ENCODE measurements at regions not wholly inside any gene's neighbourhood (a gene's known extent, or its start where the extent isn't known, plus 50 kb on each side); places are given as distances from the start of the nearest gene placed in this dataset.
"Not testable (repeated sequence)": the region's sequence is repeated elsewhere in the genome, so short reads cannot be mapped to it uniquely, and the experiment has no call there.

DNA sequence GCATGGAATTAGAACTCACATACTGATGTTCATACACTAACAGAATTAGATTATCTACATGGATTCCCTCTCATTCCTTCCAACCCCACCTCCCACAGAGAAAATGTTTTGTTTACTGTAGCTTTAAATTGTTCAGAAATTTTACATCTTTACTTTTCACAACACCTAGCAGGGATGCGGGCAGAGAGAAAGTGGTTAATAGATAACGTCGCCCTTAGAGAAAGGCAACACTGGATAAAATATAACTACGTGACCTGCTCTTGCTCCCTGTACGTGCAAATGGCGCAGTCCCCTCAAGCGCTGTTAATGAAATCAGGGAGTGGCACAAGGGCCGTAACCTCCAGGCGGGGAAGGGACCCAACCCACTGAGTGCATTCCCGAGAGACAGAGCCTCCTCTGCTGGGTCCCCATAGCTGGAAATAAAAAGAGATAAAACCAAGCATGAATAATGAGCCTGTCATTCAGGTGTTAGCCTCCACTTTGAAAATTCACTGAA lies 125.3 kb upstream of the DAPK1 start:
- no peak for DNase-seq (ENCODE audit: low read depth in 2 of 2)

GRCh38 chr9:87374023-87374919 lies 123.4 kb upstream of the DAPK1 start:
- DNase-seq (ENCODE audit: low read depth in 2 of 2) = peak in 1 of 2 donors; percentile 4

DNA sequence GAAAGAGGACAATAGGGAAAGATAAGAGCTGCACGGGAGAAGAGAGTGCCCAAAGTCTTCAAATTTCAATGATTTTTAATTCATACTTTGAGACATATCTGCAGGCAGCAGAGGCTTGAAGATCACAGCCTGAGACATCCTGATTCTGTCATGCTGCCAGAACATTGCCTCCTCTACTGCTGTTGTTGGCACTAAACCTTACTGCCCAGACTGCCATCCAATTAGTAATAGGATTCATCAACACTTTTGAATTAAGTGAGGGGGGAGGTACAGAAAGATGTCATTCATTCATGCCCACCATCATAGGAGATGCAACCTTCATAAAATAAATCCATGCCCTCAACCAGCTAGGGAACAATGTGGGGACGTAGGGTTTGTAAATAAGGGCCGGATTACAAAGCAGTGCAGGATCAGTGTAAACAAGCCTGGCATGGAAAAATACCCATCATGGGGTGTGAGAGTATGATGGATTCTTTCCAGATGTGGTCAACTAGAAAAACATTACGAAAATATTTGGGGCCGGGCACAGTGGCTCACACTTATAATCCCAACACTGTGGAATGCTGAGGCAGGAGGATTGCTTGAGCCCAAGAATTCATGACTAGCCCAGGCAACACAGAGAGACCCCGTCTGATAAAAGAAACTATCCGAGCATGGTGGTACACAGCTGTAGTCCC lies 122.1 kb upstream of the DAPK1 start:
- no peak for DNase-seq (ENCODE audit: low read depth in 2 of 2)

DNA sequence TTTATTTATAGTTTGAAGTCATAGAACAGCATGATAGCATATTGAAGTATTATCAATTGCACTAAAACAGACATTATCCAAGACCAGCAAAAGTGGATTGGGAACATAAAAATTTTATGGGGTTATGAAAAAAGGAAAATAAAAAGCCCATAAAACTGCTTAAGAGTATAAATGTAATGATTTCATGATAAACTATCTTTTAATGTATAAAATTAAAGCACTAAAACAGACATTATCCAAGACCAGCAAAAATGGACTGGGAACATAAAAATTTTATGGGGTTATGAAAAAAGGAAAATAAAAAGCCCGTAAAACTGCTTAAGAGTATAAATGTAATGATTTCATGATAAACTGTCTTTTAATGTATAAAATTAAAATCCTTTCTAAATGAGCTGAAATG lies 119.0 kb upstream of the DAPK1 start:
- DNase-seq (ENCODE audit: low read depth in 2 of 2) = no peak

- no peak for DNase-seq (ENCODE audit: low read depth in 2 of 2)
Measured at GRCh38 chr9:87379300-87379699, 118.4 kb upstream of the DAPK1 start.

GRCh38 chr9:87381050-87381711 lies 116.5 kb upstream of the DAPK1 start:
- no peak for DNase-seq (ENCODE audit: low read depth in 2 of 2)

DNA sequence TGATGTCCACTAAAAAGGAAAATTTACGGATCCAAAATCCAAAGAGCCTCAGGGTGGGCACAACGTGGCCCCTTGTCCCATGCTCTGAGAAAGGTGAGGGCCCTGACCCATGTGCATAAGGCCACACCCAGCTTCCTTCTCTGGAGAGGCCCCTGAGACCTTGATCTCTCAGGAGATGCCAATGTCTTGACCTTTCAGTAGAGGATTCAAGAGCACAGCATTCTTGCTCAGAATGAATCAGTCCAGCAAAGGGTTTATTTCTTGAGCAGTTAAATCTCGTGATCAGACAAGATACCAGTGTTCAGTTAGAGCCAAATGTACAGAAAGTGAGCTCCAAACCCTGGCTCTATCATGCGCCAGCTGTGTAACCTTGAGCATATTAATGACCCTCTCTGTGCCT lies 115.9 kb upstream of the DAPK1 start:
- no peak for DNase-seq (ENCODE audit: low read depth in 2 of 2)

- no peak for DNase-seq (ENCODE audit: low read depth in 2 of 2)
Measured at GRCh38 chr9:87382900-87383299, 114.8 kb upstream of the DAPK1 start.

DNA sequence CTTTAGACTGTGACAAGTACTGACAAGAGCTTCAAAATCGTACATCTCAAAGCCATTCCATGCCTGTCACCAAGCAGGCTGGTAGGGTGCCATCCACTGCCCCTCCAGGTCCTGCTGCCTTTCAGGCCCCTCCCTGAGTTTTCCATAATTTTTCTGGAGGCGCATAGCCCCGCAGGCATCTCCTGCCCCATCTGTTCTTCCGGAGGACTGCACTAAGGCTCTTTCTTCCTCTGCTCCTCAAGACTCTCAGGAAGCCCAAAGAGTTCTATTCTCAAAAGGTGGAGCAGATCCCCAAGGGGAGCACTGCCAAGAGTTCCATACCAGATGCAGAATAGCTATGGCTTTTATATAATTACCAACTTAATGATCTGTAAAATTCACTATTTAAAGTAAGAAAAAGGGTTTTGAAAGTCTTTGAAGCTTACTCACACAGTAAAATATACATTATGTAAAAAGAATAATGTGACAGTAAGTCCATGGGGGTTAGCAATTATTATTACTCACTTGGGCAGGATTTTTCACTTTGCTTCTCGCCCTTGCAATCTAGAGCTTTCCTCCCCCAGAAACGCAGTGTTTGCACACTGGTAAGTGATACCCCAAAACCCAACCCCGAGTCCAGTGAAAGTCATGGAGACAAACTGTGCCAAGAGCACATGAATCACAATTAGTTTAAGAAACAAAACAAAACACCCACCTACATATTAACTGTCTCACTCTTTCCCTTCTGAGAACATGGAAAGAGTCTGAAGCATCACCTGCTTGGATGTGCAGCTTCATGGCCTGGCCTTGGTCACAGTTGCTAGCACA lies 114.1 kb upstream of the DAPK1 start:
- no peak for DNase-seq (ENCODE audit: low read depth in 2 of 2)

DNA sequence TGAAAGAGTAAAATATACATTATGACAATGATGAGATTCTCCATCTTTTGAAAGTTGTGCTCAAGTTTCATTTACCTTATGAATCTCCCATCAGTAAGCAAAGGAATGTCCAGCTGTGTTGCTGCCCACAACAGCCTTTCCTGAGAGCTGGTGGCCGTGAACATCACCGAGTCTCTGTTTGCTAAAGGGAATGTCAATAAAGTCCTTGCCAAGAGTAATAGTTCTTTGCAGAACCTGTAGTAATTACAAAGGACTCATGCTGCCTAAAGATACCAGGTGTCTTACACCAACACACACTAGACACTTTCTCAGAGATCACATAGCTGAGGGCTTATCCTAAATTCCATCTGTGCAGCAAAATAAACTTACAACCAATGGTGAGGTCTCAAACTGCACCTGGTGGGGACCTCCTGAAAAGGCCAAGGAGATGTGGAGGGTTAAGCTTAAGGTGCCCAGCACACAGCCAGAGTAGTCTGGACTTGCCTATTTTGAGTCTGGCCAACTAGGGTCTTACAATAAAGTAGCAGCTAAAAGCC lies 111.1 kb upstream of the DAPK1 start:
- no peak for DNase-seq (ENCODE audit: low read depth in 2 of 2)

GRCh38 chr9:87387351-87388011 lies 110.2 kb upstream of the DAPK1 start:
- no peak for DNase-seq (ENCODE audit: low read depth in 2 of 2)

- DNase-seq (ENCODE audit: low read depth in 2 of 2) = not testable (repeated sequence)
Measured at GRCh38 chr9:87388708-87389107, 109.0 kb upstream of the DAPK1 start.

DNA sequence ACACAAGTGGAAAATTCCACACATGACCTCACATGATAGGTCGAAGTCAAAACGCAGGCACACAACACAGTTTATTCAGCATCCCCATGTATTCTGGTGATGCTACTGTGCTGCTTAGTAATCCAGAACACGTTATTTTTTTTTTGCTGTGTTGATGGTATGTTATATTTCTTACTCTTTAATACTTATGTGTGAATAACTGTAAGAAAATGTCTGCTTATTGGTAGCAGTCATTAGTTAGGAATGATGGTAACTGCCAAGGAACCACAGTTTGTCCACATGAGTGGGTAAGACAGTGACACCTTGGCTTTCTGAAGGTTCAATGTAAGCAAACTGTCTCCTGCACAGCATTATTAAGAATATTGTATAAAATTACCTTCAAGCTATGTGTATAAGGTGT lies 107.7 kb upstream of the DAPK1 start:
- no peak for DNase-seq (ENCODE audit: low read depth in 2 of 2)

DNA sequence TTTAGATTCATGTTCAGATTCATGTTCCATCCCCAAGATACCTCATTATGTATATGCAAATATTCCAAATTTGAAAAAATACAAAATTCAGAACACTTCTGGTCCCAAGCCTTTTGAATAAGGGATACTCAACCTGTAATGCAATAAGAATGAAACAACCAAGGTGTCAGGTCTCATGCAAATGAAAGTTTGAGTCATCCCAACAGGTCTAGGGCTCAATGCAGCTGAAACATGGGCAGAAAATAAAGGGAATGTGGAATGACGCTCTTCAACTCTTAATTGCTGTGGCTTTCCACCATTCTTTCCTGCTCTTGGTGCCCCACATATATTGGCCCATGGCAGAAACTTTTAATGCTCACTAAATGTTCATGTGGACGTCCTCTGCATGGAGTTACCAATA lies 107.3 kb upstream of the DAPK1 start:
- DNase-seq (ENCODE audit: low read depth in 2 of 2) = no peak

DNA sequence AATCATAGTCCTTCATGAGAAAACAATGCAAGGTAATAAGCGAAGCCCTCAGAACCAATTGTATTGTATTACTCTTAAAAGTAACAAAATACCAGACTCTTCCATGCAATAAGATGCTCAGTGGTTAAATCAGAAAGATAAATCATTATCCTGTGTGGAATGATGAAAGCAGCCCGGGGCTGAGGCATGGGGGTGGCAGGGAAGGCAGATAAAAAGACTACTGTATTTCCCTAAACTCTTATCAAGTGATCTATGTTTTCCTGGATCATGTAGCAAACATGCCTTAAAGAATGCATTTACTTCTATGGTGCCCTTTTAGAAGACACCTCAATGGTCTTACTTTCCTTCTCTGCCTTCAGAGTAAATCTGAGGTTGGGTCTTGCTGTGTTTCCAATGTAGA lies 105.6 kb upstream of the DAPK1 start:
- DNase-seq (ENCODE audit: low read depth in 2 of 2) = no peak

- no peak for DNase-seq (ENCODE audit: low read depth in 2 of 2)
Measured at GRCh38 chr9:87393706-87394230, 103.9 kb upstream of the DAPK1 start.

DNA sequence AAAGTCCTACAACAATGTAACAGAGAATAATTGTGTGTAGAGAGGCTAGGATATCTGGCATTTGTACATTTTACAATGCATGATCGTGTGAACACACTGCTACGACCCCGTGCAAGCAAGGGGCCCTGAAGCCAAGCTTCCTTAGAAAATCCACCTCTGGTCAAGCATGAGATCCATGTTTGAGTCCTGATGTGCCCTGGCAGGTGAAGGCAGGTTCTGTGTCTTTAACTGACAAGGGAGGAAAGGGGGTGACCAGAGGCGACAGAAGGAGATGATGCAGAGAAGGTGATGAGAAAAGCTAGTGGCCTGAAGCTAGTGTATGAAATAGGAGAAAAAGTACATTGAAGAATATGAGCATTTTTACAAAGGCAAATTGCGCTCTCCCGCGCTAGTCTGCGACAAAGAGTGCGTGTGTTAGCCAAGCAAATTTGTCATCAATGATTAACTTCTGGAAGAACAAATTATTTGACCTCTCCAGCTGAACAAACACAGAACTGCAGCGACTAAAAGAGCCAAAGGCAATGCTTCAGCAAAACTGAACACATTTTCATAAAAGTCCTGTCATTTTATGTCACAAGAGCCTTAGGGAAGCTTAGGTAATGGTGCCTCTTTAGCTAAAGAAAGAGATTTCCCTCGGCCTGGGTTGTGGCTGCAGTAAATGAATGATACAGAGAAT lies 101.7 kb upstream of the DAPK1 start:
- DNase-seq (ENCODE audit: low read depth in 2 of 2) = no peak

- no peak for DNase-seq (ENCODE audit: low read depth in 2 of 2)
Measured at GRCh38 chr9:87401681-87402080, 96.0 kb upstream of the DAPK1 start.

GRCh38 chr9:87402537-87402936 lies 95.1 kb upstream of the DAPK1 start:
- DNase-seq (ENCODE audit: low read depth in 2 of 2) = no peak

All from stimulated activated CD4-positive, alpha-beta T cell treated with anti-CD3 and anti-CD28 coated beads, Interleukin-1b, Interleukin-23, amount 100 ng/mL, for 4 hours (primary cell).